Ishikawa (cell line): ENCODE measurements at regions not wholly inside any gene's neighbourhood (a gene's known extent, or its start where the extent isn't known, plus 50 kb on each side); places are given as distances from the start of the nearest gene placed in this dataset.

Source experiments
- CEBPB ChIP-seq: IDR thresholded peaks from 2 replicates; pipeline ENCODE4 v1.6.1; 2012
- NFIC ChIP-seq: IDR thresholded peaks from 2 replicates; pipeline ENCODE4 v1.6.1; 2012
- TAF1 ChIP-seq: IDR thresholded peaks from 2 replicates; pipeline ENCODE4 v1.6.1; 2012; ENCODE audit warnings: low read depth, mild to moderate bottlenecking
- TCF12 ChIP-seq: IDR thresholded peaks from 2 replicates; pipeline ENCODE4 v1.6.1; 2012; ENCODE audit warnings: low read depth
- YY1 ChIP-seq: IDR thresholded peaks from 2 replicates; pipeline ENCODE4 v1.6.1; 2012; ENCODE audit warnings: low read depth
- TF ChIP-seq, protein P1 (sequence below): IDR thresholded peaks from 2 replicates; pipeline ENCODE4 v1.6.1; 2012
- TF ChIP-seq, protein P2 (sequence below): IDR thresholded peaks from 2 replicates; pipeline ENCODE4 v1.6.1; 2012; ENCODE audit warnings: low read depth, mild to moderate bottlenecking

DNA sequence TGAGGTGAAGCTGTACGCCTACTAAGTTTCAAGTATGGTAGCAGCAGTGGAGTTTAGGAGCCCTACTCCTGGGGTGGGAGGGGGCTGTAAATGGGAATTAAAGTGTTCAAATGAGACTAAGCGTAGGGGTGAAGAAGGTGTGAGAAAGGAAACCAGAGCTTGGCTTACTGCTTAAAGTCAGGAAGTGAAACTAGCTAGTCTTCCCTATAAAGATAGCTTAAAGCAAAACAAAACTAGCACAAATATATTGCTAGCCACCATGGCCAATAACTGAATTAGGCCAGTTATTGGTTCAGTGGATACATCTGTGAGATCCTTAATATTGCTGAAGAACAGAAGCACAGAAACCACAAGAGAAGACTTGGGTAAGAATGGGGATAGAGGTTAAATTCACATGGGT, 492.2 kb upstream of the PKN2 start:
- TF ChIP-seq, protein P1, sequence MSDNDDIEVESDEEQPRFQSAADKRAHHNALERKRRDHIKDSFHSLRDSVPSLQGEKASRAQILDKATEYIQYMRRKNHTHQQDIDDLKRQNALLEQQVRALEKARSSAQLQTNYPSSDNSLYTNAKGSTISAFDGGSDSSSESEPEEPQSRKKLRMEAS, result no peak
- TF ChIP-seq CEBPB (no peak), TAF1 (no peak), NFIC (no peak), YY1 (no peak), TCF12 (no peak)
- TF ChIP-seq, protein P2, sequence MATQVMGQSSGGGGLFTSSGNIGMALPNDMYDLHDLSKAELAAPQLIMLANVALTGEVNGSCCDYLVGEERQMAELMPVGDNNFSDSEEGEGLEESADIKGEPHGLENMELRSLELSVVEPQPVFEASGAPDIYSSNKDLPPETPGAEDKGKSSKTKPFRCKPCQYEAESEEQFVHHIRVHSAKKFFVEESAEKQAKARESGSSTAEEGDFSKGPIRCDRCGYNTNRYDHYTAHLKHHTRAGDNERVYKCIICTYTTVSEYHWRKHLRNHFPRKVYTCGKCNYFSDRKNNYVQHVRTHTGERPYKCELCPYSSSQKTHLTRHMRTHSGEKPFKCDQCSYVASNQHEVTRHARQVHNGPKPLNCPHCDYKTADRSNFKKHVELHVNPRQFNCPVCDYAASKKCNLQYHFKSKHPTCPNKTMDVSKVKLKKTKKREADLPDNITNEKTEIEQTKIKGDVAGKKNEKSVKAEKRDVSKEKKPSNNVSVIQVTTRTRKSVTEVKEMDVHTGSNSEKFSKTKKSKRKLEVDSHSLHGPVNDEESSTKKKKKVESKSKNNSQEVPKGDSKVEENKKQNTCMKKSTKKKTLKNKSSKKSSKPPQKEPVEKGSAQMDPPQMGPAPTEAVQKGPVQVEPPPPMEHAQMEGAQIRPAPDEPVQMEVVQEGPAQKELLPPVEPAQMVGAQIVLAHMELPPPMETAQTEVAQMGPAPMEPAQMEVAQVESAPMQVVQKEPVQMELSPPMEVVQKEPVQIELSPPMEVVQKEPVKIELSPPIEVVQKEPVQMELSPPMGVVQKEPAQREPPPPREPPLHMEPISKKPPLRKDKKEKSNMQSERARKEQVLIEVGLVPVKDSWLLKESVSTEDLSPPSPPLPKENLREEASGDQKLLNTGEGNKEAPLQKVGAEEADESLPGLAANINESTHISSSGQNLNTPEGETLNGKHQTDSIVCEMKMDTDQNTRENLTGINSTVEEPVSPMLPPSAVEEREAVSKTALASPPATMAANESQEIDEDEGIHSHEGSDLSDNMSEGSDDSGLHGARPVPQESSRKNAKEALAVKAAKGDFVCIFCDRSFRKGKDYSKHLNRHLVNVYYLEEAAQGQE, result no peak
